B cell (primary cell): ENCODE measurements at regions not wholly inside any gene's neighbourhood (a gene's known extent, or its start where the extent isn't known, plus 50 kb on each side); places are given as distances from the start of the nearest gene placed in this dataset.

Experiments
- ATAC-seq: fragments of 200-7000 bp; cut with Tn5 transposase; one replicate; pipeline ENCODE4 v1.10.0; 2021; ENCODE audit warnings: low read depth, mild to moderate bottlenecking, moderate number of reproducible peaks, moderate library complexity
- CTCF ChIA-PET: fragments of 350-600 bp; sonication (Branson Sonifier 250); formaldehyde crosslinking; loops from one replicate; lab custom pipeline; 2021; ENCODE audit warnings: antibody characterized with exemption, inconsistent platforms; lab: Charles Lee
- POLR2A ChIA-PET: fragments of 350-600 bp; sonication (Branson Sonifier 250); formaldehyde crosslinking; loops from one replicate; lab custom pipeline; 2021; ENCODE audit warnings: antibody characterized with exemption; lab: Charles Lee
- DNase-seq: peaks from one replicate; pipeline ENCODE4 v3.0.0; 2013
- H2AFZ ChIP-seq: 2 replicates; pipeline ENCODE4 v1.6.1; 2012; ENCODE audit warnings: mild to moderate bottlenecking, low read depth, low read length; ENCODE audit not compliant: insufficient read depth, poor library complexity, severe bottlenecking
- H3K27ac ChIP-seq, 2 donors: 1 replicate in 1 of 2; 2 replicates in 1 of 2; pipeline ENCODE4 v1.5.1; 2012 to 2013; ENCODE audit warnings: low read length in 2 of 2, mild to moderate bottlenecking in 2 of 2, moderate library complexity in 1 of 2
- H3K27me3 ChIP-seq, 4 experiments: fragments of 200-600 bp in 1 of 4; sonication (generic) in 1 of 4; replicated peaks in 1 of 4; 1 replicate in 2 of 4; 2 replicates in 2 of 4; pipeline versions ENCODE4 v1.6.1 to v1.7.0; 2013 to 2016; ENCODE audit warnings: low read length in 3 of 4, mild to moderate bottlenecking in 2 of 4, mixed read lengths in 1 of 4, moderate library complexity in 1 of 4; ENCODE audit not compliant: insufficient read depth in 4 of 4, control insufficient read depth in 3 of 4; ENCODE audit errors: control extremely low read depth in 1 of 4
- H3K36me3 ChIP-seq, 2 experiments: replicated peaks in 1 of 2; 1 replicate in 1 of 2; 2 replicates in 1 of 2; pipeline versions ENCODE4 v1.6.1 to v1.7.1; 2013; ENCODE audit warnings: low read length in 1 of 2; ENCODE audit not compliant: insufficient read depth in 2 of 2, control insufficient read depth in 1 of 2; ENCODE audit errors: control extremely low read depth in 1 of 2, extremely low read depth in 1 of 2
- H3K4me1 ChIP-seq, 2 donors: fragments of 200-600 bp in 1 of 2; sonication (generic) in 1 of 2; 1 replicate in 1 of 2; 2 replicates in 1 of 2; pipeline versions ENCODE4 v1.5.1 to v1.6.1; 2013 to 2017; ENCODE audit warnings: low read length in 2 of 2; ENCODE audit not compliant: control insufficient read depth in 2 of 2, insufficient read depth in 2 of 2
- H3K4me2 ChIP-seq: replicated peaks from 2 replicates; pipeline ENCODE3; 2012; ENCODE audit warnings: mild to moderate bottlenecking, low read depth, low read length; ENCODE audit not compliant: poor library complexity, severe bottlenecking
- H3K4me3 ChIP-seq, 5 experiments: fragments of 200-600 bp in 1 of 5; sonication (generic) in 1 of 5; 1 replicate in 3 of 5; 2 replicates in 2 of 5; pipeline versions ENCODE4 v1.5.1 to v1.7.0; 2011 to 2016; ENCODE audit warnings: low read length in 4 of 5, mild to moderate bottlenecking in 4 of 5, low read depth in 2 of 5, control low read depth in 1 of 5, moderate library complexity in 1 of 5; ENCODE audit not compliant: insufficient read depth in 1 of 5; ENCODE audit errors: control extremely low read depth in 1 of 5, extremely low read depth in 1 of 5
- H3K79me2 ChIP-seq: fragments of 200-600 bp; sonication (generic); one replicate; pipeline ENCODE4 v1.6.0; 2016; ENCODE audit warnings: low read length; ENCODE audit not compliant: control insufficient read depth, insufficient read depth
- H3K9ac ChIP-seq: fragments of 200-600 bp; sonication (generic); 2 replicates; pipeline ENCODE4 v1.6.1; 2017; ENCODE audit warnings: mild to moderate bottlenecking, low read length, moderate library complexity
- H3K9me3 ChIP-seq, 3 donors: one replicate each; pipeline versions ENCODE4 v1.6.1 to v1.7.1; 2013; ENCODE audit warnings: low read length in 2 of 3; ENCODE audit not compliant: control insufficient read depth in 2 of 3, insufficient read depth in 1 of 3; ENCODE audit errors: control extremely low read depth in 1 of 3
- H4K20me1 ChIP-seq: 2 replicates; pipeline ENCODE4 v1.6.0; 2012; ENCODE audit warnings: mild to moderate bottlenecking, low read length; ENCODE audit not compliant: insufficient read depth, control insufficient read depth, poor library complexity, severe bottlenecking
- H3K27ac Mint-ChIP-seq: one replicate; pipeline ENCODE4 v1.8.0; 2021; ENCODE audit warnings: mixed read lengths
- H3K27me3 Mint-ChIP-seq: one replicate; pipeline ENCODE4 v1.8.0; 2021; ENCODE audit warnings: mixed read lengths
- H3K4me1 Mint-ChIP-seq: one replicate; pipeline ENCODE4 v1.8.0; 2021; ENCODE audit warnings: mixed read lengths
- H3K4me3 Mint-ChIP-seq: one replicate; pipeline ENCODE4 v1.8.0; 2021; ENCODE audit warnings: mixed read lengths
- H3K9me3 Mint-ChIP-seq: one replicate; pipeline ENCODE4 v1.8.0; 2022; ENCODE audit warnings: mixed read lengths; ENCODE audit not compliant: insufficient read depth
- CTCF ChIP-seq: fragments of 200-600 bp; IDR thresholded peaks from one replicate; pipeline ENCODE4 v1.8.0; 2022; ENCODE audit warnings: antibody characterized with exemption, mild to moderate bottlenecking
- EZH2 ChIP-seq: IDR thresholded peaks from 2 replicates; pipeline ENCODE4 v1.6.1; 2012; ENCODE audit warnings: borderline replicate concordance, low read depth, mild to moderate bottlenecking, moderate library complexity, low read length; ENCODE audit not compliant: insufficient read depth, poor library complexity, severe bottlenecking
- WGBS: methylation state at CpG from one replicate; pipeline ENCODE4 v1.1.5; 2013; ENCODE audit warnings: missing lambda C conversion rate; ENCODE audit not compliant: insufficient coverage; 5-methylcytosine and 5-hydroxymethylcytosine counted together
- intact Hi-C: fragments of 100-400 bp; cut with micrococcal nuclease; formaldehyde crosslinking; loops from one replicate; pipeline ENCODE4 v1.10.0; 2022

GRCh38 chr15:70215951-70216350 is 118.2 kb upstream of the TLE3 start:
- Histone ChIP-seq H3K27me3 (peaks cover 0 to 6% (median 0%) of the 10 kb centered on the region in 4 experiments), H3K36me3 (no peaks in the 10 kb centered on the region), H3K79me2 (no peaks in the 10 kb centered on the region), H3K9me3 (no peaks in the 10 kb centered on the region), H3K9ac (no peak overlapping the region), H3K4me2 (no peak overlapping the region), H3K4me1 (peaks cover 7 to 15% of the 10 kb centered on the region in 2 donors), H3K4me3 (no peak overlapping the region), H3K27ac (no peak overlapping the region), H4K20me1 (no peaks in the 10 kb centered on the region), H2AFZ (no peak overlapping the region)
- Mint-ChIP-seq H3K4me3 (no peak overlapping the region), H3K27ac (no peak overlapping the region), H3K4me1 (peaks cover 18% of the 10 kb centered on the region), H3K9me3 (no peaks in the 10 kb centered on the region), H3K27me3 (no peaks in the 10 kb centered on the region)
- 89% methylated on average over 2 of the region's 5 CpGs for WGBS
- POLR2A ChIA-PET = no interaction called here
- CTCF ChIA-PET = interaction anchor here (1.1 kb wide), 1 partner anchor 251 kb away, joined by 3 read pairs; no protein-coding TSS in a partner anchor
- no peak for DNase-seq
- intact Hi-C loops = no loop called here
- no peak for ATAC-seq
- TF ChIP-seq CTCF = no peak
- no peak for TF ChIP-seq EZH2

GRCh38 chr15:70214941-70215635 is 117.4 kb upstream of the TLE3 start:
- no peak for ATAC-seq
- WGBS = 97% methylated on average over 7 of the region's 7 CpGs
- no peaks in the 10 kb centered on the region for H3K36me3 ChIP-seq
- no peak overlapping the region for H2AFZ ChIP-seq
- Mint-ChIP-seq H3K4me1 (peaks cover 12% of the 10 kb centered on the region), H3K27me3 (no peaks in the 10 kb centered on the region), H3K4me3 (no peak overlapping the region), H3K9me3 (no peaks in the 10 kb centered on the region), H3K27ac (no peak overlapping the region)
- no peaks in the 10 kb centered on the region for H3K79me2 ChIP-seq
- intact Hi-C loops = no loop called here
- DNase-seq = no peak
- H3K9me3 ChIP-seq = no peaks in the 10 kb centered on the region
- H3K4me3 ChIP-seq = no peak overlapping the region
- no peaks in the 10 kb centered on the region for H4K20me1 ChIP-seq
- peaks cover 0 to 6% (median 0%) of the 10 kb centered on the region in 4 experiments for H3K27me3 ChIP-seq
- TF ChIP-seq CTCF (no peak), EZH2 (no peak)
- H3K27ac ChIP-seq = no peak overlapping the region
- H3K9ac ChIP-seq = no peak overlapping the region
- POLR2A ChIA-PET = no interaction called here
- H3K4me1 ChIP-seq = peaks cover 3 to 7% of the 10 kb centered on the region in 2 donors
- CTCF ChIA-PET = no interaction called here
- no peak overlapping the region for H3K4me2 ChIP-seq
